ENCODE measurements at regions not wholly inside any gene's neighbourhood (a gene's known extent, or its start where the extent isn't known, plus 50 kb on each side); places are given as distances from the start of the nearest gene placed in this dataset.
A peak's percentile ranks its signal among the peaks of the same experiment; 100 is the strongest.
"Not testable (repeated sequence)": the region's sequence is repeated elsewhere in the genome, so short reads cannot be mapped to it uniquely, and the experiment has no call there.

GRCh38 chr6:75023634-75024033 lies 182.2 kb downstream of the COL12A1 start:
- Histone ChIP-seq H3K4me1 (ENCODE audit: control insufficient read depth in 2 of 3, insufficient read depth in 2 of 3, low read depth in 1 of 3, low read length in 3 of 3) (no peaks in the 10 kb centered on the region), H3K9me3 (ENCODE audit: control insufficient read depth in 2 of 3, insufficient read depth in 1 of 3, low read length in 3 of 3) (no peaks in the 10 kb centered on the region), H3K36me3 (ENCODE audit: control insufficient read depth in 2 of 3, insufficient read depth in 3 of 3, low read length in 3 of 3) (no peaks in the 10 kb centered on the region), H3K4me3 (ENCODE audit: low read length in 3 of 3) (no peak overlapping the region), H3K9ac (ENCODE audit: low read length in 3 of 3) (no peak overlapping the region), H3K27me3 (ENCODE audit: control insufficient read depth, insufficient read depth, low read length) (no peaks in the 10 kb centered on the region), H3K27ac (ENCODE audit: low read depth in 2 of 2, low read length in 2 of 2) (no peak overlapping the region)
- no peak for FAIRE-seq
- TF ChIP-seq CTCF (IDR thresholded peaks at IDR 0.05; ENCODE audit: borderline replicate concordance, extremely low read depth, insufficient read depth): no peak
- DNase-seq: no peak
- intact Hi-C loops (cut with DNase I): no loop called here

- no peak for FAIRE-seq
- no peak for TF ChIP-seq CTCF (IDR thresholded peaks at IDR 0.05; ENCODE audit: borderline replicate concordance, extremely low read depth, insufficient read depth)
- no peaks in the 10 kb centered on the region for H3K27me3 ChIP-seq (ENCODE audit: control insufficient read depth, insufficient read depth, low read length)
- no peak overlapping the region for H3K4me3 ChIP-seq (ENCODE audit: low read length in 3 of 3)
- no peak for DNase-seq
- H3K4me1 ChIP-seq (ENCODE audit: control insufficient read depth in 2 of 3, insufficient read depth in 2 of 3, low read depth in 1 of 3, low read length in 3 of 3): no peaks in the 10 kb centered on the region
- H3K9ac ChIP-seq (ENCODE audit: low read length in 3 of 3): no peak overlapping the region
- intact Hi-C loops (cut with DNase I): no loop called here
- H3K9me3 ChIP-seq (ENCODE audit: control insufficient read depth in 2 of 3, insufficient read depth in 1 of 3, low read length in 3 of 3): no peaks in the 10 kb centered on the region
- no peaks in the 10 kb centered on the region for H3K36me3 ChIP-seq (ENCODE audit: control insufficient read depth in 2 of 3, insufficient read depth in 3 of 3, low read length in 3 of 3)
- H3K27ac ChIP-seq (ENCODE audit: low read depth in 2 of 2, low read length in 2 of 2): no peak overlapping the region
Measured at GRCh38 chr6:75020971-75021370, 184.9 kb downstream of the COL12A1 start.

GRCh38 chr6:75020376-75020775 lies 185.5 kb downstream of the COL12A1 start:
- H3K4me1 ChIP-seq (ENCODE audit: control insufficient read depth in 2 of 3, insufficient read depth in 2 of 3, low read depth in 1 of 3, low read length in 3 of 3): no peaks in the 10 kb centered on the region
- H3K9ac ChIP-seq (ENCODE audit: low read length in 3 of 3): no peak overlapping the region
- no peaks in the 10 kb centered on the region for H3K27me3 ChIP-seq (ENCODE audit: control insufficient read depth, insufficient read depth, low read length)
- H3K9me3 ChIP-seq (ENCODE audit: control insufficient read depth in 2 of 3, insufficient read depth in 1 of 3, low read length in 3 of 3): no peaks in the 10 kb centered on the region
- no peak overlapping the region for H3K4me3 ChIP-seq (ENCODE audit: low read length in 3 of 3)
- FAIRE-seq (no peak), DNase-seq (no peak)
- no peaks in the 10 kb centered on the region for H3K36me3 ChIP-seq (ENCODE audit: control insufficient read depth in 2 of 3, insufficient read depth in 3 of 3, low read length in 3 of 3)
- no peak overlapping the region for H3K27ac ChIP-seq (ENCODE audit: low read depth in 2 of 2, low read length in 2 of 2)
- intact Hi-C loops (cut with DNase I): no loop called here
- TF ChIP-seq CTCF (IDR thresholded peaks at IDR 0.05; ENCODE audit: borderline replicate concordance, extremely low read depth, insufficient read depth): no peak

- Histone ChIP-seq H3K9ac (ENCODE audit: low read length in 3 of 3) (no peak overlapping the region), H3K36me3 (ENCODE audit: control insufficient read depth in 2 of 3, insufficient read depth in 3 of 3, low read length in 3 of 3) (no peaks in the 10 kb centered on the region), H3K4me3 (ENCODE audit: low read length in 3 of 3) (no peak overlapping the region), H3K27ac (ENCODE audit: low read depth in 2 of 2, low read length in 2 of 2) (no peak overlapping the region), H3K4me1 (ENCODE audit: control insufficient read depth in 2 of 3, insufficient read depth in 2 of 3, low read depth in 1 of 3, low read length in 3 of 3) (no peaks in the 10 kb centered on the region), H3K9me3 (ENCODE audit: control insufficient read depth in 2 of 3, insufficient read depth in 1 of 3, low read length in 3 of 3) (no peaks in the 10 kb centered on the region), H3K27me3 (ENCODE audit: control insufficient read depth, insufficient read depth, low read length) (no peaks in the 10 kb centered on the region)
- intact Hi-C loops (cut with DNase I): no loop called here
- peak in 1 of 5 donors; percentile 33 for DNase-seq
- no peak for FAIRE-seq
- TF ChIP-seq CTCF (IDR thresholded peaks at IDR 0.05; ENCODE audit: borderline replicate concordance, extremely low read depth, insufficient read depth): no peak
Measured at GRCh38 chr6:75012018-75012417, 193.8 kb downstream of the COL12A1 start.

DNA sequence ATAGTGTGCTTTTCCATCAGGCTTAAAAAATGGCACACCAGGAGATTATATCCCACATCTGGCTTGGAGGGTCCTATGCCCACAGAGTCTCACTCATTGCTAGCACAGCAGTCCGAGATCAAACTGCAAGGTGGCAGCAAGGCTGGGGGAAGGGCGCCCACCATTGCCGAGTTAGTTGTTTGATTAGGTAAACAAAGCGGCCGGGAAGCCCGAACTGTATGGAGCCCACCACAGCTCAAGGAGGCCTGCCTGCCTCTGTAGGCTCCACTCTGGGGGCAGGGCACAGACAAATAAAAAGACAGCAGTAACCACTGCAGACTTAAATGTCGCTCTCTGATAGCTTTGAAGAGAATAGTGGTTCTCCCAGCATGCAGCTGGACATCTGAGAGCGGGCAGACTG lies 201.9 kb downstream of the COL12A1 start:
- H3K36me3 ChIP-seq (ENCODE audit: control insufficient read depth in 2 of 3, insufficient read depth in 3 of 3, low read length in 3 of 3); H3K27me3 ChIP-seq (ENCODE audit: control insufficient read depth, insufficient read depth, low read length); FAIRE-seq; H3K27ac ChIP-seq (ENCODE audit: low read depth in 2 of 2, low read length in 2 of 2); H3K9ac ChIP-seq (ENCODE audit: low read length in 3 of 3); H3K4me1 ChIP-seq (ENCODE audit: control insufficient read depth in 2 of 3, insufficient read depth in 2 of 3, low read depth in 1 of 3, low read length in 3 of 3); H3K4me3 ChIP-seq (ENCODE audit: low read length in 3 of 3); H3K9me3 ChIP-seq (ENCODE audit: control insufficient read depth in 2 of 3, insufficient read depth in 1 of 3, low read length in 3 of 3); intact Hi-C loops (cut with DNase I): not testable (repeated sequence)
- peak in 1 of 5 donors; percentile 59 for DNase-seq
